GM21723 (cell line): ENCODE measurements at regions not wholly inside any gene's neighbourhood (a gene's known extent, or its start where the extent isn't known, plus 50 kb on each side); places are given as distances from the start of the nearest gene placed in this dataset.

Experiments
- ATAC-seq: cut with Tn5 transposase; IDR thresholded peaks from one replicate; pipeline ENCODE4 v1.9.1; 2021; ENCODE audit warnings: mild to moderate bottlenecking, moderate library complexity; ENCODE audit not compliant: unreplicated experiment

- no peak for ATAC-seq
Measured at GRCh38 chr1:87899746-87900145, 571.1 kb downstream of the LMO4 start.

GRCh38 chr1:87902830-87903229, 574.1 kb downstream of the LMO4 start:
- no peak for ATAC-seq

GRCh38 chr1:87903242-87903641, 574.6 kb downstream of the LMO4 start:
- ATAC-seq: no peak

- no peak for ATAC-seq
Measured at GRCh38 chr1:87904651-87905050, 576.0 kb downstream of the LMO4 start.

- no peak for ATAC-seq
Measured at GRCh38 chr1:87905651-87906050, 577.0 kb downstream of the LMO4 start.

GRCh38 chr1:87906078-87906477, 577.4 kb downstream of the LMO4 start:
- no peak for ATAC-seq

- no peak for ATAC-seq
Measured at GRCh38 chr1:87913361-87913760, 584.7 kb downstream of the LMO4 start.

- ATAC-seq: no peak
Measured at GRCh38 chr1:87914396-87914795, 585.7 kb downstream of the LMO4 start.

GRCh38 chr1:87915771-87916170, 587.1 kb downstream of the LMO4 start:
- ATAC-seq: no peak

- ATAC-seq: no peak
Measured at GRCh38 chr1:87916965-87917364, 588.3 kb downstream of the LMO4 start.

GRCh38 chr1:87918398-87918797, 589.7 kb downstream of the LMO4 start:
- ATAC-seq: no peak

GRCh38 chr1:87922885-87923284, 594.2 kb downstream of the LMO4 start:
- ATAC-seq: no peak

- no peak for ATAC-seq
Measured at GRCh38 chr1:87926131-87926830, 597.6 kb downstream of the LMO4 start.

- ATAC-seq: no peak
Measured at GRCh38 chr1:87926921-87927320, 598.2 kb downstream of the LMO4 start.

GRCh38 chr1:87927391-87928280, 599.0 kb downstream of the LMO4 start:
- no peak for ATAC-seq

GRCh38 chr1:87928623-87929022, 599.9 kb downstream of the LMO4 start:
- ATAC-seq: no peak

GRCh38 chr1:87929906-87930305, 601.2 kb downstream of the LMO4 start:
- ATAC-seq: no peak

- ATAC-seq: no peak
Measured at GRCh38 chr1:87930796-87931195, 602.1 kb downstream of the LMO4 start.

- no peak for ATAC-seq
Measured at GRCh38 chr1:87933171-87933570, 604.5 kb downstream of the LMO4 start.

GRCh38 chr1:87935130-87935529, 606.5 kb downstream of the LMO4 start:
- ATAC-seq: no peak

GRCh38 chr1:87937831-87938395, 609.2 kb downstream of the LMO4 start:
- no peak for ATAC-seq

GRCh38 chr1:87938631-87939030, 610.0 kb downstream of the LMO4 start:
- no peak for ATAC-seq
